K562 (cell line): ENCODE measurements at regions not wholly inside any gene's neighbourhood (a gene's known extent, or its start where the extent isn't known, plus 50 kb on each side); places are given as distances from the start of the nearest gene placed in this dataset.

ENCODE experiments used
- CC2D1A ChIP-seq: fragments of 450-650 bp; IDR thresholded peaks from 2 replicates; pipeline ENCODE4 v1.6.1; 2017; ENCODE audit warnings: mild to moderate bottlenecking
- DMBX1 ChIP-seq: fragments of 250-450 bp; sonication (Bioruptor Pico); IDR thresholded peaks from 2 replicates; pipeline ENCODE4 v1.8.0; 2022; ENCODE audit warnings: inconsistent platforms, mild to moderate bottlenecking, moderate library complexity, borderline replicate concordance
- E2F6 ChIP-seq, 2 experiments: IDR thresholded peaks; 2 replicates each; pipeline ENCODE4 v1.6.1; 2011; ENCODE audit warnings: borderline replicate concordance in 1 of 2, control low read depth in 1 of 2, low read depth in 1 of 2, low read length in 1 of 2, mild to moderate bottlenecking in 1 of 2, mixed read lengths in 1 of 2, moderate library complexity in 1 of 2; ENCODE audit not compliant: insufficient read depth in 1 of 2, insufficient read length in 1 of 2, poor library complexity in 1 of 2, severe bottlenecking in 1 of 2; ENCODE audit errors: extremely low read depth in 1 of 2
- ELK1 ChIP-seq: sonication (generic); formaldehyde crosslinking; IDR thresholded peaks from 2 replicates; pipeline ENCODE4 v1.8.1; 2022; ENCODE audit warnings: missing genetic modification reagents
- FOXA1 ChIP-seq: fragments of 450-650 bp; IDR thresholded peaks from 2 replicates; pipeline ENCODE4 v1.6.1; 2016; ENCODE audit warnings: mild to moderate bottlenecking, borderline replicate concordance
- NCOA6 ChIP-seq: fragments of 450-650 bp; IDR thresholded peaks from 2 replicates; pipeline ENCODE4 v1.6.1; 2017; ENCODE audit warnings: mild to moderate bottlenecking
- NR4A1 ChIP-seq, 2 experiments: fragments of 250-450 bp in 1 of 2; fragments of 450-650 bp in 1 of 2; sonication (Bioruptor Pico) in 1 of 2; IDR thresholded peaks; 2 replicates each; pipeline versions ENCODE4 v1.4.0 to v1.6.1; 2016 to 2020; ENCODE audit warnings: mild to moderate bottlenecking in 2 of 2, missing compliant biosample characterization in 1 of 2, missing genetic modification characterization in 1 of 2, moderate library complexity in 1 of 2
- RERE ChIP-seq: sonication (generic); formaldehyde crosslinking; IDR thresholded peaks from 2 replicates; pipeline ENCODE4 v1.8.0; 2023; ENCODE audit warnings: missing genetic modification reagents, mild to moderate bottlenecking, borderline replicate concordance
- REST ChIP-seq, 2 experiments: fragments of 450-650 bp; formaldehyde crosslinking in 1 of 2; IDR thresholded peaks; 2 replicates each; pipeline versions ENCODE4 v1.4.0 to v1.6.1; 2014 to 2020; ENCODE audit warnings: mild to moderate bottlenecking in 2 of 2, borderline replicate concordance in 1 of 2, low read depth in 1 of 2
- SRSF1 ChIP-seq: fragments of 200-400 bp; formaldehyde crosslinking; IDR thresholded peaks from 2 replicates; pipeline ENCODE4 v1.6.1; 2017; ENCODE audit warnings: mild to moderate bottlenecking, low read depth, low read length, moderate library complexity
- ZNF12 ChIP-seq: sonication (generic); formaldehyde crosslinking; IDR thresholded peaks from 2 replicates; pipeline ENCODE4 v1.4.0; 2020; ENCODE audit warnings: mild to moderate bottlenecking, missing genetic modification reagents
- ZNF717 ChIP-seq: fragments of 250-450 bp; sonication (Bioruptor Pico); IDR thresholded peaks from 2 replicates; pipeline ENCODE4 v1.5.0; 2021

GRCh38 chr20:62530643-62531032 is 54.8 kb upstream of the GATA5 start (continued):
- no peak for TF ChIP-seq E2F6 (IDR thresholded peaks at IDR 0.05; ENCODE audit: borderline replicate concordance in 1 of 2, extremely low read depth in 1 of 2, insufficient read depth in 1 of 2, insufficient read length in 1 of 2, low read depth in 1 of 2, low read length in 1 of 2, poor library complexity in 1 of 2, severe bottlenecking in 1 of 2)
- TF ChIP-seq NCOA6 = no peak
- no peak for TF ChIP-seq ZNF12 (CRISPR knock-in tag)
- no peak for TF ChIP-seq RERE (CRISPR knock-in tag)
- TF ChIP-seq ELK1 (CRISPR knock-in tag) = no peak
- no peak for TF ChIP-seq ZNF717 (CRISPR knock-in tag)
- TF ChIP-seq REST (IDR thresholded peaks at IDR 0.05; ENCODE audit: borderline replicate concordance) = no peak
- TF ChIP-seq REST (CRISPR knock-in tag; IDR thresholded peaks at IDR 0.05; ENCODE audit: low read depth) = no peak
- no peak for TF ChIP-seq SRSF1
- no peak for TF ChIP-seq DMBX1
- TF ChIP-seq CC2D1A = no peak
- TF ChIP-seq NR4A1 (CRISPR knock-in tag; IDR thresholded peaks at IDR 0.05) = no peak
- TF ChIP-seq NR4A1 (tag; IDR thresholded peaks at IDR 0.05) = peak; percentile 13; the same call in 1 of the 2 replicates
- TF ChIP-seq FOXA1 = no peak
